Thymus (tissue), 11 donors: ENCODE measurements at regions not wholly inside any gene's neighbourhood (a gene's known extent, or its start where the extent isn't known, plus 50 kb on each side); places are given as distances from the start of the nearest gene placed in this dataset.

ENCODE experiments used
- DNase-seq, 9 donors: peaks; one replicate each; pipeline ENCODE4 v3.0.0-alpha.2; 2013; ENCODE audit warnings: low spot score in 9 of 9, low read depth in 6 of 9, missing footprints in 1 of 9
- H3K27ac ChIP-seq, 2 donors: one replicate each; pipeline ENCODE4 v1.5.1; 2013; ENCODE audit warnings: control low read depth in 1 of 2, low read depth in 1 of 2, low read length in 1 of 2, mild to moderate bottlenecking in 1 of 2, moderate library complexity in 1 of 2
- H3K27me3 ChIP-seq, 2 donors: one replicate each; pipeline ENCODE4 v1.5.1; 2013; ENCODE audit warnings: low read length in 1 of 2; ENCODE audit not compliant: control insufficient read depth in 2 of 2, insufficient read depth in 1 of 2
- H3K36me3 ChIP-seq, 2 donors: one replicate each; pipeline ENCODE4 v1.5.1; 2013; ENCODE audit warnings: low read length in 1 of 2, mild to moderate bottlenecking in 1 of 2, moderate library complexity in 1 of 2; ENCODE audit not compliant: control insufficient read depth in 2 of 2, insufficient read depth in 2 of 2
- H3K4me1 ChIP-seq, 2 donors: one replicate each; pipeline ENCODE4 v1.5.1; 2013; ENCODE audit warnings: low read length in 2 of 2; ENCODE audit not compliant: control insufficient read depth in 2 of 2, insufficient read depth in 2 of 2
- H3K4me3 ChIP-seq, 2 donors: one replicate each; pipeline ENCODE4 v1.5.1; 2013; ENCODE audit warnings: low read length in 2 of 2, control low read depth in 1 of 2, mild to moderate bottlenecking in 1 of 2
- H3K9me3 ChIP-seq, 2 donors: one replicate each; pipeline ENCODE4 v1.5.1; 2013; ENCODE audit warnings: low read length in 1 of 2, mild to moderate bottlenecking in 1 of 2; ENCODE audit not compliant: control insufficient read depth in 2 of 2, insufficient read depth in 1 of 2
- WGBS: extraction: QIAGEN DNeasy Blood & Tissue Kit; methylation state at CpG from one replicate; pipeline ENCODE4 v1.1.7; 2013; 5-methylcytosine and 5-hydroxymethylcytosine counted together
- donor health status: healthy.

DNA sequence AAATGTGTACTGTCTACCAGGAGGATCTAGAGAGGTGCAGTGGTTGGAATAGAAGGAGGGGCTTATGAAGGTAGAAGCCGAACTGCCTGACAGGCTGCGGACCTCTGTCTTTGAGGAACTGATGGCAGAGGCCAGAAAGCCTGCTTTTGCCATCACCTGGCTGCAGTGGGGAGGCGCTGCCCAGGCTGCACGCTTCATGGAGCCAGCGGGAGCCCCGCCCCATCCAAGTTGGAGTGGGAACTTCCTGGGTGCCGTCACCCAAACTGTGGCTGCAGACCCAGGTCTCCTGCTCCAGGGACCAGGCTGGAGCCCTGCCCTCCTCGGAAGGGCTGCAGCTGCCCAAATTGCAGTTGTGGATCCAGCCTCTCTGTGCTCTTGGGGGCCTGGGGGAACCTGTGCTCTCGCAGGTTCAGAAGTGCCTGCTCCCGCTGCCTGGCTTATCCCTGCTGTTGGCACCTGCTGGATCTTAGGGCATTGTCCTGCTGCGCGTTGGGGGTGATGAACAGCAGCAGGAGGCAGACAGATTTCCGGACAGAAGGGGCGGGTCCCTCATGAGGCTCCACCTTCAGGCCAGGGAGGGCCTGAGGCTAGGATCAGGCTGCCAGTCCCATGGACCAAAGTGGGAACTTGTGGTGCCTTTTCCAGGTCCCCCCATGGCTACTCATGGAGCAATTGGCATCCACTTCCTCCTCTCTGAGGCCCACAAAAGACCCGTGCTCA, 118.0 kb upstream of the PLPPR4 start:
- DNase-seq, result no peak
- 93% methylated on average over 15 of the region's 15 CpGs for WGBS
- H3K4me3 ChIP-seq, result no peak overlapping the region
- H3K36me3 ChIP-seq, result no peaks in the 10 kb centered on the region
- peaks cover 0 to 2% of the 10 kb centered on the region in 2 donors for H3K27me3 ChIP-seq
- no peaks in the 10 kb centered on the region for H3K4me1 ChIP-seq
- no peak overlapping the region for H3K27ac ChIP-seq
- no peaks in the 10 kb centered on the region for H3K9me3 ChIP-seq

DNA sequence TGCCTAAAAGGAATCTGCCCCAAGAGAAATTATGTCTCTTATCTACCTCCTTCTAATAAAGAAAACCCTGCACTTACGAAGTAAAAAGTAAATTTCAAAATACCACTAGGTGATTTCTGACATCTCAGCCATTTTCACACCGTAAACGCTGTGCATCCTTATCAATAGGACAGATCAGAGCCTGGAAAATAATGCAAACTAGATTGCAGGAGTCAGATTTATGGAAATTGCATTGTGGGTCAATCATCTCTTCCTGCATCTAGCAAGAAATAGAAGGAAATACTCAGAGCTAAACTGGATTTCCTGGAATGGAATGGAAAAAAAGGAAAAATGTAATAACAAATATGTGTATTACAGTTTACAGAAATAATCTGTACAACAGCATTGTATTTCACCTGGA, 114.3 kb upstream of the PLPPR4 start:
- no peaks in the 10 kb centered on the region for H3K9me3 ChIP-seq
- no peaks in the 10 kb centered on the region for H3K36me3 ChIP-seq
- 75% methylated on average over 3 of the region's 3 CpGs for WGBS
- H3K4me1 ChIP-seq, result no peaks in the 10 kb centered on the region
- no peak overlapping the region for H3K4me3 ChIP-seq
- peaks cover 0 to 2% of the 10 kb centered on the region in 2 donors for H3K27me3 ChIP-seq
- H3K27ac ChIP-seq, result no peak overlapping the region
- DNase-seq, result no peak

- Histone ChIP-seq H3K27ac (no peak overlapping the region), H3K4me1 (no peaks in the 10 kb centered on the region), H3K27me3 (no peaks in the 10 kb centered on the region), H3K4me3 (no peak overlapping the region), H3K36me3 (no peaks in the 10 kb centered on the region), H3K9me3 (no peaks in the 10 kb centered on the region)
- no peak for DNase-seq
- 78% methylated on average over 1 of the region's 1 CpG for WGBS
These were observed 112.2 kb upstream of the PLPPR4 start for GRCh38 chr1:99152132-99152531.

GRCh38 chr1:99163671-99164070, 100.6 kb upstream of the PLPPR4 start:
- no peak overlapping the region for H3K27ac ChIP-seq
- H3K36me3 ChIP-seq, result no peaks in the 10 kb centered on the region
- H3K4me1 ChIP-seq, result no peaks in the 10 kb centered on the region
- no peak overlapping the region for H3K4me3 ChIP-seq
- DNase-seq, result no peak
- 80% methylated on average over 2 of the region's 2 CpGs for WGBS
- no peaks in the 10 kb centered on the region for H3K27me3 ChIP-seq
- no peaks in the 10 kb centered on the region for H3K9me3 ChIP-seq

GRCh38 chr1:99170516-99170915, 93.8 kb upstream of the PLPPR4 start:
- 93% methylated on average over 1 of the region's 1 CpG for WGBS
- no peaks in the 10 kb centered on the region for H3K9me3 ChIP-seq
- no peaks in the 10 kb centered on the region for H3K27me3 ChIP-seq
- H3K4me3 ChIP-seq, result no peak overlapping the region
- H3K27ac ChIP-seq, result no peak overlapping the region
- H3K4me1 ChIP-seq, result no peaks in the 10 kb centered on the region
- H3K36me3 ChIP-seq, result no peaks in the 10 kb centered on the region
- no peak for DNase-seq

GRCh38 chr1:99171184-99171813, 93.0 kb upstream of the PLPPR4 start:
- Histone ChIP-seq H3K4me1 (no peaks in the 10 kb centered on the region), H3K36me3 (no peaks in the 10 kb centered on the region), H3K4me3 (no peak overlapping the region), H3K9me3 (no peaks in the 10 kb centered on the region), H3K27me3 (no peaks in the 10 kb centered on the region), H3K27ac (no peak overlapping the region)
- no peak for DNase-seq
- 92% methylated on average over 7 of the region's 7 CpGs for WGBS

GRCh38 chr1:99173282-99173681, 91.0 kb upstream of the PLPPR4 start:
- Histone ChIP-seq H3K36me3 (no peaks in the 10 kb centered on the region), H3K27me3 (no peaks in the 10 kb centered on the region), H3K27ac (no peak overlapping the region), H3K4me1 (no peaks in the 10 kb centered on the region), H3K4me3 (no peak overlapping the region), H3K9me3 (no peaks in the 10 kb centered on the region)
- WGBS, result 94% methylated on average over 3 of the region's 3 CpGs
- DNase-seq, result no peak

DNA sequence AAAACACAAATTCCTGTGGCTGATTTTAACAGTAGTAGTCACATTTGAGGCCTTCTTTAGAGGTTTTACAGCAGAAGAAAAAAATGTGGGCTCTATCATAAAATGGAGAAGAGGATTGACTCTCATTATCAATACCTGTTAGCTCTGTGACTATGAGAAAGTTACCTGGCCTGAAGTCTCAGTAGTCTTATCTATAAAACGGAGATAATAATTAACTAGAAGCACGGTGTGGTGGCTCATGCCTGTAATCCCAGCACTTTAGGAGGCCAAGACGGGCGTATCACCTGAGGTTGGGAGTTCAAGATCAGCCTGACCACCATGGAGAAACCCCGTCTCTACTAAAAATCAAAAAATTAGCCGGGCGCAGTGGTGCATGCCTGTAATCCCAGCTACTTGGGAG, 90.4 kb upstream of the PLPPR4 start:
- Histone ChIP-seq H3K27me3 (no peaks in the 10 kb centered on the region), H3K9me3 (no peaks in the 10 kb centered on the region), H3K4me1 (no peaks in the 10 kb centered on the region), H3K36me3 (no peaks in the 10 kb centered on the region), H3K27ac (no peak overlapping the region), H3K4me3 (no peak overlapping the region)
- WGBS, result 94% methylated on average over 7 of the region's 7 CpGs
- no peak for DNase-seq

- no peaks in the 10 kb centered on the region for H3K4me1 ChIP-seq
- no peak overlapping the region for H3K27ac ChIP-seq
- DNase-seq, result no peak
- H3K27me3 ChIP-seq, result no peaks in the 10 kb centered on the region
- no peaks in the 10 kb centered on the region for H3K36me3 ChIP-seq
- WGBS, result 97% methylated on average over 1 of the region's 1 CpG
- H3K4me3 ChIP-seq, result no peak overlapping the region
- H3K9me3 ChIP-seq, result no peaks in the 10 kb centered on the region
These were observed 87.5 kb upstream of the PLPPR4 start for GRCh38 chr1:99176753-99177152.
